HEK293 (cell line): ENCODE measurements at regions not wholly inside any gene's neighbourhood (a gene's known extent, or its start where the extent isn't known, plus 50 kb on each side); places are given as distances from the start of the nearest gene placed in this dataset.

Source experiments
- CTCF ChIA-PET: fragments of 350-600 bp; formaldehyde crosslinking; extraction: SDS; loops from one replicate; lab custom pipeline; 2021; ENCODE audit warnings: antibody characterized with exemption; lab: Yijun Ruan, JAX
- POLR2A ChIA-PET: fragments of 300-600 bp; formaldehyde crosslinking; extraction: SDS; loops from one replicate; lab custom pipeline; 2020; ENCODE audit warnings: antibody characterized with exemption, inconsistent platforms; lab: Yijun Ruan, JAX
- H3K27ac ChIP-seq: fragments of 200-500 bp; sonication (Bioruptor generic); 2 replicates; pipeline ENCODE4 v1.5.1; 2014; ENCODE audit warnings: low read depth, low read length, control low read depth, inconsistent platforms; ENCODE audit errors: extremely low read depth
- H3K36me3 ChIP-seq, 2 experiments: fragments of 200-500 bp in 1 of 2; sonication (Bioruptor generic) in 1 of 2; 1 replicate in 1 of 2; 2 replicates in 1 of 2; pipeline ENCODE4 v1.5.1; 2014 to 2017; ENCODE audit warnings: inconsistent platforms in 2 of 2, low read length in 2 of 2; ENCODE audit not compliant: control insufficient read depth in 2 of 2, insufficient read depth in 1 of 2
- H3K4me1 ChIP-seq: fragments of 200-500 bp; sonication (Bioruptor generic); 2 replicates; pipeline ENCODE4 v1.5.1; 2014; ENCODE audit warnings: mild to moderate bottlenecking, low read length, inconsistent platforms; ENCODE audit not compliant: control insufficient read depth, insufficient read depth
- H3K4me3 ChIP-seq: 2 replicates; pipeline ENCODE4 v1.5.1; 2011; ENCODE audit warnings: low read depth, mild to moderate bottlenecking, control low read depth, low read length, moderate library complexity
- H3K9me3 ChIP-seq: fragments of 200-500 bp; sonication (Bioruptor generic); 2 replicates; pipeline ENCODE4 v1.5.1; 2014; ENCODE audit warnings: low read depth, low read length, inconsistent platforms; ENCODE audit not compliant: control insufficient read depth, insufficient read depth
- HOXC10 ChIP-seq: sonication (generic); formaldehyde crosslinking; IDR thresholded peaks from 2 replicates; pipeline ENCODE4 v1.8.1; 2023; ENCODE audit warnings: mild to moderate bottlenecking, missing genetic modification reagents
- HOXD13 ChIP-seq: sonication (generic); formaldehyde crosslinking; IDR thresholded peaks from 2 replicates; pipeline ENCODE4 v1.8.0; 2022; ENCODE audit warnings: missing genetic modification reagents, borderline replicate concordance
- REST ChIP-seq: fragments of 450-650 bp; formaldehyde crosslinking; IDR thresholded peaks from 2 replicates; pipeline ENCODE4 v1.5.1; 2016; ENCODE audit warnings: missing biosample characterization, missing genetic modification characterization
- ZBTB1 ChIP-seq: fragments of 450-650 bp; formaldehyde crosslinking; IDR thresholded peaks from 2 replicates; pipeline ENCODE4 v1.5.1; 2016; ENCODE audit warnings: missing biosample characterization, missing genetic modification characterization
- ZNF155 ChIP-seq: fragments of 450-650 bp; formaldehyde crosslinking; IDR thresholded peaks from 2 replicates; pipeline ENCODE4 v1.5.1; 2016; ENCODE audit warnings: missing biosample characterization, missing genetic modification characterization
- ZNF184 ChIP-seq: fragments of 450-650 bp; IDR thresholded peaks from 2 replicates; pipeline ENCODE4 v1.5.1; 2018; ENCODE audit warnings: missing biosample characterization, mild to moderate bottlenecking, missing genetic modification characterization
- ZNF544 ChIP-seq: fragments of 450-650 bp; formaldehyde crosslinking; IDR thresholded peaks from 2 replicates; pipeline ENCODE4 v1.5.0; 2017; ENCODE audit warnings: missing biosample characterization, missing genetic modification characterization
- ZNF549 ChIP-seq: fragments of 450-650 bp; IDR thresholded peaks from 2 replicates; pipeline ENCODE4 v1.5.1; 2018; ENCODE audit warnings: missing biosample characterization, missing genetic modification characterization, mild to moderate bottlenecking, inconsistent platforms, moderate library complexity
- ZNF558 ChIP-seq: fragments of 450-650 bp; formaldehyde crosslinking; IDR thresholded peaks from 2 replicates; pipeline ENCODE4 v1.5.1; 2016; ENCODE audit warnings: missing biosample characterization, missing genetic modification characterization
- ZNF677 ChIP-seq: fragments of 450-650 bp; IDR thresholded peaks from 2 replicates; pipeline ENCODE4 v1.5.0; 2018; ENCODE audit warnings: missing biosample characterization, mild to moderate bottlenecking, missing genetic modification characterization, moderate library complexity
- ZNF701 ChIP-seq: fragments of 450-650 bp; formaldehyde crosslinking; IDR thresholded peaks from 2 replicates; pipeline ENCODE4 v1.5.1; 2016; ENCODE audit warnings: missing biosample characterization, missing genetic modification characterization
- ZNF707 ChIP-seq: fragments of 450-650 bp; formaldehyde crosslinking; IDR thresholded peaks from 2 replicates; pipeline ENCODE4 v1.5.1; 2016; ENCODE audit warnings: missing biosample characterization, missing genetic modification characterization
- ZSCAN5A ChIP-seq: fragments of 450-650 bp; formaldehyde crosslinking; IDR thresholded peaks from 2 replicates; pipeline ENCODE4 v1.5.1; 2016; ENCODE audit warnings: missing biosample characterization, missing genetic modification characterization

GRCh38 chr5:25991639-25992038, 1046.7 kb downstream of the CDH9 start:
- H3K9me3 ChIP-seq, result no peaks in the 10 kb centered on the region

GRCh38 chr5:25990771-25991170, 1047.6 kb downstream of the CDH9 start:
- Histone ChIP-seq H3K27ac (no peak overlapping the region), H3K4me1 (no peaks in the 10 kb centered on the region), H3K9me3 (no peaks in the 10 kb centered on the region), H3K36me3 (no peaks in the 10 kb centered on the region), H3K4me3 (no peak overlapping the region)
- TF ChIP-seq ZNF707 (tag by site-specific recombination), result no peak
- ChIA-PET POLR2A (no interaction called here), CTCF (no interaction called here)

More at GRCh38 chr5:25991639-25992038, 1046.7 kb downstream of the CDH9 start:
- ChIA-PET CTCF (no interaction called here), POLR2A (no interaction called here)
- H3K4me1 ChIP-seq, result no peaks in the 10 kb centered on the region
- no peak overlapping the region for H3K27ac ChIP-seq
- no peak for TF ChIP-seq HOXC10 (CRISPR knock-in tag)
- TF ChIP-seq ZSCAN5A (tag by site-specific recombination), result no peak
- no peak for TF ChIP-seq ZNF155 (tag by site-specific recombination)
- TF ChIP-seq ZNF558 (tag by site-specific recombination), result no peak
- TF ChIP-seq, all 188 proteins: peak for 0
- Histone ChIP-seq H3K4me3 (no peak overlapping the region), H3K36me3 (no peaks in the 10 kb centered on the region)

- POLR2A ChIA-PET, result no interaction called here
- no peaks in the 10 kb centered on the region for H3K36me3 ChIP-seq
Observed at GRCh38 chr5:25979086-25979485, 1059.3 kb downstream of the CDH9 start.

GRCh38 chr5:25975885-25976284, 1062.5 kb downstream of the CDH9 start:
- Histone ChIP-seq H3K4me3 (no peak overlapping the region), H3K27ac (no peak overlapping the region)
- TF ChIP-seq HOXD13 (CRISPR knock-in tag), result no peak
- no peak for TF ChIP-seq ZNF677 (tag by site-specific recombination)
- no peak for TF ChIP-seq ZNF544 (tag by site-specific recombination)
- TF ChIP-seq ZBTB1, result no peak
- no peak for TF ChIP-seq ZNF701
- TF ChIP-seq ZNF549 (tag by site-specific recombination), result no peak
- TF ChIP-seq REST (tag by site-specific recombination), result no peak
- TF ChIP-seq ZNF184 (tag by site-specific recombination), result no peak
- TF ChIP-seq, all 188 proteins: peak for 0
- H3K36me3 ChIP-seq, result no peaks in the 10 kb centered on the region
- CTCF ChIA-PET, result no interaction called here
- no peaks in the 10 kb centered on the region for H3K4me1 ChIP-seq
- POLR2A ChIA-PET, result no interaction called here
- H3K9me3 ChIP-seq, result no peaks in the 10 kb centered on the region

More at GRCh38 chr5:25979086-25979485, 1059.3 kb downstream of the CDH9 start:
- H3K4me3 ChIP-seq, result no peak overlapping the region
- CTCF ChIA-PET, result no interaction called here
- TF ChIP-seq HOXD13 (CRISPR knock-in tag), result no peak
- no peaks in the 10 kb centered on the region for H3K9me3 ChIP-seq
- no peak overlapping the region for H3K27ac ChIP-seq
- no peaks in the 10 kb centered on the region for H3K4me1 ChIP-seq
